Cardiac muscle cell (in vitro differentiated cells and primary cell): ENCODE measurements at regions not wholly inside any gene's neighbourhood (a gene's known extent, or its start where the extent isn't known, plus 50 kb on each side); places are given as distances from the start of the nearest gene placed in this dataset.

Experiments
- DNase-seq, 2 donors: peaks; one replicate each; pipeline versions ENCODE4 v3.0.0 to v3.0.0-alpha.2; 2010 to 2017; ENCODE audit warnings: low read depth in 1 of 2, low spot score in 1 of 2
- H3K27ac ChIP-seq: fragments of 200-600 bp; sonication (generic); 2 replicates; pipeline ENCODE4 v1.5.1; 2016
- H3K27me3 ChIP-seq: fragments of 200-600 bp; sonication (generic); 2 replicates; pipeline ENCODE4 v1.6.0; 2016; ENCODE audit warnings: control low read depth
- H3K36me3 ChIP-seq: fragments of 200-600 bp; sonication (generic); 2 replicates; pipeline ENCODE4 v1.5.1; 2016; ENCODE audit warnings: control low read depth
- H3K4me1 ChIP-seq: fragments of 200-600 bp; sonication (generic); 2 replicates; pipeline ENCODE4 v1.8.1; 2017; ENCODE audit warnings: low read depth, mild to moderate bottlenecking, mixed run types
- H3K4me3 ChIP-seq: fragments of 200-600 bp; sonication (generic); 2 replicates; pipeline ENCODE4 v1.5.1; 2016; ENCODE audit warnings: mild to moderate bottlenecking
- H3K9me3 ChIP-seq: fragments of 200-600 bp; sonication (generic); 2 replicates; pipeline ENCODE4 v1.5.1; 2017; ENCODE audit warnings: low read depth, mild to moderate bottlenecking, control low read depth
- TF ChIP-seq, protein P1 (sequence below): IDR thresholded peaks from 2 replicates; pipeline ENCODE4 v1.5.1; 2012; ENCODE audit warnings: low read depth, mild to moderate bottlenecking, low read length

GRCh38 chr17:70961341-70961740 is 792.0 kb downstream of the KCNJ2 start:
- TF ChIP-seq, protein P1, sequence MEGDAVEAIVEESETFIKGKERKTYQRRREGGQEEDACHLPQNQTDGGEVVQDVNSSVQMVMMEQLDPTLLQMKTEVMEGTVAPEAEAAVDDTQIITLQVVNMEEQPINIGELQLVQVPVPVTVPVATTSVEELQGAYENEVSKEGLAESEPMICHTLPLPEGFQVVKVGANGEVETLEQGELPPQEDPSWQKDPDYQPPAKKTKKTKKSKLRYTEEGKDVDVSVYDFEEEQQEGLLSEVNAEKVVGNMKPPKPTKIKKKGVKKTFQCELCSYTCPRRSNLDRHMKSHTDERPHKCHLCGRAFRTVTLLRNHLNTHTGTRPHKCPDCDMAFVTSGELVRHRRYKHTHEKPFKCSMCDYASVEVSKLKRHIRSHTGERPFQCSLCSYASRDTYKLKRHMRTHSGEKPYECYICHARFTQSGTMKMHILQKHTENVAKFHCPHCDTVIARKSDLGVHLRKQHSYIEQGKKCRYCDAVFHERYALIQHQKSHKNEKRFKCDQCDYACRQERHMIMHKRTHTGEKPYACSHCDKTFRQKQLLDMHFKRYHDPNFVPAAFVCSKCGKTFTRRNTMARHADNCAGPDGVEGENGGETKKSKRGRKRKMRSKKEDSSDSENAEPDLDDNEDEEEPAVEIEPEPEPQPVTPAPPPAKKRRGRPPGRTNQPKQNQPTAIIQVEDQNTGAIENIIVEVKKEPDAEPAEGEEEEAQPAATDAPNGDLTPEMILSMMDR = no peak
- no peak overlapping the region for H3K4me3 ChIP-seq
- peak in 1 of 2 donors; percentile 6 for DNase-seq
- no peaks in the 10 kb centered on the region for H3K9me3 ChIP-seq
- no peaks in the 10 kb centered on the region for H3K27me3 ChIP-seq
- no peaks in the 10 kb centered on the region for H3K4me1 ChIP-seq
- no peak overlapping the region for H3K27ac ChIP-seq
- no peaks in the 10 kb centered on the region for H3K36me3 ChIP-seq

GRCh38 chr17:70968302-70968701 is 799.0 kb downstream of the KCNJ2 start:
- Histone ChIP-seq H3K27me3 (no peaks in the 10 kb centered on the region), H3K36me3 (no peaks in the 10 kb centered on the region), H3K27ac (no peak overlapping the region), H3K4me1 (no peaks in the 10 kb centered on the region), H3K9me3 (no peaks in the 10 kb centered on the region), H3K4me3 (no peak overlapping the region)
- TF ChIP-seq, protein P1 = no peak
- DNase-seq = no peak

DNA sequence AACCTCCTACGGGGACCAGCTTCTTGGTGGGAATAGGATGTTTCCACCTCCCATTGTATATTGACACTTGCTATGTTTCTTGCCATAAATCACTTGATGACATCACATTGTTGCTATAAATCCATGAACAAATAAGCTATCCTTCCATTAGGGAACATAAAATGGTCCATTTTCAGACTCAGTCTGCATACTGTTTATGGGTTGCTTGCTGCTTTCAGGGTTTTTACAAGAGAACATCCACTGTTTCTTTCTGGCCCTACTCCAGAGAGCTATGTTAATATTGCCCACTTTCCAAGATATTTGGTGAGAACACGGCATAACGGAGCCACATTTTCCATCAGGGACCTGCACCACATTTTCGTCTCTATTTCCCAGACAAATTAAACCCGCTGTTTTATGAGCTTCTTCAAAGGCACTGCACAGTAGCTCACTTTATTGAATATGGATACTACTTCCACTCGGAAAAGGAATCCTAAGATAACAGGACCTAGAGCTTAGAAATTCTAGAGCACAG is 800.2 kb downstream of the KCNJ2 start:
- TF ChIP-seq, protein P1 = no peak
- no peak overlapping the region for H3K27ac ChIP-seq
- no peak overlapping the region for H3K4me3 ChIP-seq
- no peaks in the 10 kb centered on the region for H3K9me3 ChIP-seq
- no peaks in the 10 kb centered on the region for H3K4me1 ChIP-seq
- no peaks in the 10 kb centered on the region for H3K27me3 ChIP-seq
- no peaks in the 10 kb centered on the region for H3K36me3 ChIP-seq
- no peak for DNase-seq

DNA sequence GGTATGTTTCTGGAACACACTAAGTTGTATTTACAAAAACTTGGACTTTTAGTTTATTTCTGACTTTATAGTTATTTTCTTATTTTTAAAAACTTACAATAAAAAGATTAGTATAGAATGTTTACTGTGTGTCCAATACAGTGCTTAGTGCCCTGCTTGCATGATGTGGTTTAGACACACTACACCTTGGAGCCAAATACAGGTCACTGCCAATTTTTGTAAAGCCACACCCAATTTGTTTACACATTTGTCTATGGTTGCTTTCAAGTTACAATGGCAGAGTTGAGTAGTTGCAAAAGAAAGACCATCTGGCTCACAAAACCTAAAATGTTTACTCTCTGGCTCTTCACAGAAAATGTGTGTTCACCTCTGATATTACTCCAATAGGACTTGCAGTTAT is 807.1 kb downstream of the KCNJ2 start:
- H3K9me3 ChIP-seq = no peaks in the 10 kb centered on the region
- H3K36me3 ChIP-seq = no peaks in the 10 kb centered on the region
- H3K4me1 ChIP-seq = no peaks in the 10 kb centered on the region
- TF ChIP-seq, protein P1 = no peak
- no peaks in the 10 kb centered on the region for H3K27me3 ChIP-seq
- no peak for DNase-seq
- H3K4me3 ChIP-seq = no peak overlapping the region
- H3K27ac ChIP-seq = no peak overlapping the region

- no peak for DNase-seq
- no peaks in the 10 kb centered on the region for H3K4me1 ChIP-seq
- no peaks in the 10 kb centered on the region for H3K36me3 ChIP-seq
- H3K4me3 ChIP-seq = no peak overlapping the region
- no peaks in the 10 kb centered on the region for H3K9me3 ChIP-seq
- TF ChIP-seq, protein P1 = no peak
- H3K27me3 ChIP-seq = no peaks in the 10 kb centered on the region
- no peak overlapping the region for H3K27ac ChIP-seq
Observed at GRCh38 chr17:70984873-70985272, 815.5 kb downstream of the KCNJ2 start.
